ENCODE measurements at regions not wholly inside any gene's neighbourhood (a gene's known extent, or its start where the extent isn't known, plus 50 kb on each side); places are given as distances from the start of the nearest gene placed in this dataset.
"Not testable (repeated sequence)": the region's sequence is repeated elsewhere in the genome, so short reads cannot be mapped to it uniquely, and the experiment has no call there.

DNA sequence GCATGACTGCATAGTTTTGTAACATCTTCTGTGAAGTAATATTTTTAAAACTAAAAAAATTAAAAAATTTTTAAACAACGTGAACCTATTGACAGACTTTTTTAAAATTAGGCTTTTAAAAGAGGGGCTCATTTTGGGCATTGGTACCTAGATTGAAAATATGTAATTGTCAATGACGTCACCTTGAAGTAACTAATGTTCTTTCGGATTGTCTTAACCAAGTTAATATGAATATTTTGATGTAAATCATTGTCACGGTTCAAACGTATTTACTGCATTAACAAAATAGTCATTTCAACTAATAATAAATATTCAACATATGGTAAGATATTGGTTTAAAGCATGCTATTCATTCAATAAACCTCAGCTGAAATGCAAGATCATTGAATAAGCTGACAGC, 719.8 kb downstream of the ANKRD7 start:
- DNase-seq (no peak), ATAC-seq (no peak)
- Histone ChIP-seq H3K9me3 (peaks cover 0 to 9% (median 0%) of the 10 kb centered on the region in 12 donors), H3K27ac (no peak overlapping the region), H3K36me3 (no peaks in the 10 kb centered on the region), H3K4me3 (no peak overlapping the region), H3K27me3 (no peaks in the 10 kb centered on the region), H3K4me1 (no peaks in the 10 kb centered on the region)
- TF ChIP-seq CTCF (IDR thresholded peaks at IDR 0.05) = no peak
- no peak for TF ChIP-seq POLR2A (IDR thresholded peaks at IDR 0.05)
- intact Hi-C loops (cut with DNase I) = no loop called here
- 85 to 87% (median 87%) methylated on average over 5 of the region's 5 CpGs for WGBS, 4 donors

- H3K4me3 ChIP-seq = no peak overlapping the region
- intact Hi-C loops (cut with DNase I) = no loop called here
- H3K27me3 ChIP-seq = no peaks in the 10 kb centered on the region
- no peaks in the 10 kb centered on the region for H3K4me1 ChIP-seq
- TF ChIP-seq CTCF (IDR thresholded peaks at IDR 0.05) = no peak
- TF ChIP-seq POLR2A (IDR thresholded peaks at IDR 0.05) = no peak
- H3K9me3 ChIP-seq = peaks cover 0 to 9% (median 0%) of the 10 kb centered on the region in 12 donors
- DNase-seq (no peak), ATAC-seq (no peak)
- no peaks in the 10 kb centered on the region for H3K36me3 ChIP-seq
- 84 to 89% (median 88%) methylated on average over 11 to 13 of the region's 13 CpGs for WGBS, 4 donors
- H3K27ac ChIP-seq = no peak overlapping the region
These were observed 721.6 kb downstream of the ANKRD7 start for GRCh38 chr7:118945911-118946682.

DNA sequence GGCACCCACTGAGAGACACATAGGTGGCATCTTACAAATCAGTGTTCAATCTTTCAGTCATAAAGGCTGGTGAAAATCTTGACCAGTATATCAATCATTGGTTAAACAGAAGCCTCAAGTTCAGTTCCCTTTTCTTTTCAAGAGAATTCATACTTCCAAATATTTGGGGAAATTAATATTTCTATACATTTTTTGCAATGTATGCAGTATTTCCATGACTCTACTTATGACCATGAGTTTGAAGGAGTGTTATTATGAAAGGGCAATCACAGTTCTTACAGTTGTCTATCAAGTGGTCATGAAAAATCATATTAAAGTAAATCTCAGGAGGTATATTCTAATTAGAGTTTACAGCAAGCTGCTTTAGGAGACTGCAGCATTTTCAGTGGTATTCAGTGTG, 724.0 kb downstream of the ANKRD7 start:
- Histone ChIP-seq H3K9me3 (peaks cover 0 to 9% (median 0%) of the 10 kb centered on the region in 12 donors), H3K36me3 (no peaks in the 10 kb centered on the region), H3K27ac (no peak overlapping the region), H3K4me3 (no peak overlapping the region), H3K4me1 (no peaks in the 10 kb centered on the region), H3K27me3 (no peaks in the 10 kb centered on the region)
- ATAC-seq (no peak), DNase-seq (no peak)
- TF ChIP-seq CTCF (IDR thresholded peaks at IDR 0.05) (no peak), POLR2A (IDR thresholded peaks at IDR 0.05) (no peak)
- intact Hi-C loops (cut with DNase I) = no loop called here

GRCh38 chr7:118949031-118949430, 724.5 kb downstream of the ANKRD7 start:
- H3K27ac ChIP-seq = no peak overlapping the region
- ATAC-seq = no peak
- no peak for DNase-seq
- 89 to 93% (median 91%) methylated on average over 1 of the region's 1 CpG for WGBS, 4 donors
- H3K4me1 ChIP-seq = no peaks in the 10 kb centered on the region
- no peaks in the 10 kb centered on the region for H3K36me3 ChIP-seq
- H3K4me3 ChIP-seq = no peak overlapping the region
- intact Hi-C loops (cut with DNase I) = no loop called here
- H3K9me3 ChIP-seq = peaks cover 0 to 9% (median 0%) of the 10 kb centered on the region in 12 donors
- no peaks in the 10 kb centered on the region for H3K27me3 ChIP-seq
- no peak for TF ChIP-seq POLR2A (IDR thresholded peaks at IDR 0.05)
- TF ChIP-seq CTCF (IDR thresholded peaks at IDR 0.05) = no peak

- DNase-seq; H3K27ac ChIP-seq; H3K36me3 ChIP-seq; intact Hi-C loops (cut with DNase I); H3K4me1 ChIP-seq; H3K4me3 ChIP-seq; H3K27me3 ChIP-seq; H3K9me3 ChIP-seq; ATAC-seq: not testable (repeated sequence)
- 41 to 54% (median 53%) methylated on average over 2 of the region's 2 CpGs for WGBS, 4 donors
These were observed 731.8 kb downstream of the ANKRD7 start for GRCh38 chr7:118956285-118956684.

All from heart left ventricle (tissue), 16 donors.